ENCODE measurements at regions not wholly inside any gene's neighbourhood (a gene's known extent, or its start where the extent isn't known, plus 50 kb on each side); places are given as distances from the start of the nearest gene placed in this dataset.

GRCh38 chr10:14403359-14403758, 72.6 kb upstream of the FRMD4A start:
- TF ChIP-seq POLR2A (IDR thresholded peaks at IDR 0.05; ENCODE audit: low read depth, low read length) (no peak), CTCF (conservative IDR thresholded peaks at IDR 0.05; ENCODE audit: low read depth, low read length) (no peak)

Measured in IMR-90 (cell line).